ENCODE measurements at regions not wholly inside any gene's neighbourhood (a gene's known extent, or its start where the extent isn't known, plus 50 kb on each side); places are given as distances from the start of the nearest gene placed in this dataset.

GRCh38 chr11:41836431-41836830 is 377.0 kb upstream of the LRRC4C start:
- BruUV-seq (replicated peaks), result no TSS peak

DNA sequence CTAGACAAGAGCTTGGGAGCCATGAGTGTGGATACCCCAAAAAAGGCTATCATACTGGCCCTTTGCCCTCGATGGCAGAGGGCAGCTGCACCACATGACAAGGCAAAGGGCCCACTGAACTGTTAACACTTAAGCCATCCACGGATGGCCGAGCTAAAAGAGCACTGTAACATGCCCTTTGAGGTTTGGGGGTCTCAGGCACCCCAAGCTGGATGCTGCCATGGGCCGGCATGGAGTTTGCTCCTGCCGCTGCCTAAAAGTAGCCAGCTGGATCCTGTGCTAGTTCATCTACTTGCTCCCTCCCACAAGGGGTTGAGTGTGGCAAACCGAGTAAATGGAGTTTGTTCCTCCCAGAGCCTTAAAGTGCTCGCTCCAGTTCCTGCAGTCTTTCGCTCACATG is 383.2 kb upstream of the LRRC4C start:
- H3K27ac ChIP-seq (ENCODE audit: low read length), result no peak overlapping the region
- H3K9me3 ChIP-seq (ENCODE audit: control insufficient read depth, insufficient read depth, low read depth, low read length), result no peaks in the 10 kb centered on the region
- no peak overlapping the region for H3K4me3 ChIP-seq (ENCODE audit: low read depth in 2 of 2, low read length in 2 of 2)
- DNase-seq (ENCODE audit: low read depth, low spot score), result no peak
- no peak for ATAC-seq
- TF ChIP-seq TCF7L2 (IDR thresholded peaks at IDR 0.05; ENCODE audit: low read depth, low read length) (no peak), POLR2AphosphoS5 (IDR thresholded peaks at IDR 0.05; ENCODE audit: low read depth, low read length) (no peak), SIN3A (IDR thresholded peaks at IDR 0.05; ENCODE audit: borderline replicate concordance, insufficient read depth, low read depth, low read length) (no peak)
- TF ChIP-seq, protein P1, sequence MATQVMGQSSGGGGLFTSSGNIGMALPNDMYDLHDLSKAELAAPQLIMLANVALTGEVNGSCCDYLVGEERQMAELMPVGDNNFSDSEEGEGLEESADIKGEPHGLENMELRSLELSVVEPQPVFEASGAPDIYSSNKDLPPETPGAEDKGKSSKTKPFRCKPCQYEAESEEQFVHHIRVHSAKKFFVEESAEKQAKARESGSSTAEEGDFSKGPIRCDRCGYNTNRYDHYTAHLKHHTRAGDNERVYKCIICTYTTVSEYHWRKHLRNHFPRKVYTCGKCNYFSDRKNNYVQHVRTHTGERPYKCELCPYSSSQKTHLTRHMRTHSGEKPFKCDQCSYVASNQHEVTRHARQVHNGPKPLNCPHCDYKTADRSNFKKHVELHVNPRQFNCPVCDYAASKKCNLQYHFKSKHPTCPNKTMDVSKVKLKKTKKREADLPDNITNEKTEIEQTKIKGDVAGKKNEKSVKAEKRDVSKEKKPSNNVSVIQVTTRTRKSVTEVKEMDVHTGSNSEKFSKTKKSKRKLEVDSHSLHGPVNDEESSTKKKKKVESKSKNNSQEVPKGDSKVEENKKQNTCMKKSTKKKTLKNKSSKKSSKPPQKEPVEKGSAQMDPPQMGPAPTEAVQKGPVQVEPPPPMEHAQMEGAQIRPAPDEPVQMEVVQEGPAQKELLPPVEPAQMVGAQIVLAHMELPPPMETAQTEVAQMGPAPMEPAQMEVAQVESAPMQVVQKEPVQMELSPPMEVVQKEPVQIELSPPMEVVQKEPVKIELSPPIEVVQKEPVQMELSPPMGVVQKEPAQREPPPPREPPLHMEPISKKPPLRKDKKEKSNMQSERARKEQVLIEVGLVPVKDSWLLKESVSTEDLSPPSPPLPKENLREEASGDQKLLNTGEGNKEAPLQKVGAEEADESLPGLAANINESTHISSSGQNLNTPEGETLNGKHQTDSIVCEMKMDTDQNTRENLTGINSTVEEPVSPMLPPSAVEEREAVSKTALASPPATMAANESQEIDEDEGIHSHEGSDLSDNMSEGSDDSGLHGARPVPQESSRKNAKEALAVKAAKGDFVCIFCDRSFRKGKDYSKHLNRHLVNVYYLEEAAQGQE (IDR thresholded peaks at IDR 0.05; ENCODE audit: insufficient read depth in 1 of 2, low read depth in 2 of 2, low read length in 1 of 2), result no peak
- TF ChIP-seq, protein P2, sequence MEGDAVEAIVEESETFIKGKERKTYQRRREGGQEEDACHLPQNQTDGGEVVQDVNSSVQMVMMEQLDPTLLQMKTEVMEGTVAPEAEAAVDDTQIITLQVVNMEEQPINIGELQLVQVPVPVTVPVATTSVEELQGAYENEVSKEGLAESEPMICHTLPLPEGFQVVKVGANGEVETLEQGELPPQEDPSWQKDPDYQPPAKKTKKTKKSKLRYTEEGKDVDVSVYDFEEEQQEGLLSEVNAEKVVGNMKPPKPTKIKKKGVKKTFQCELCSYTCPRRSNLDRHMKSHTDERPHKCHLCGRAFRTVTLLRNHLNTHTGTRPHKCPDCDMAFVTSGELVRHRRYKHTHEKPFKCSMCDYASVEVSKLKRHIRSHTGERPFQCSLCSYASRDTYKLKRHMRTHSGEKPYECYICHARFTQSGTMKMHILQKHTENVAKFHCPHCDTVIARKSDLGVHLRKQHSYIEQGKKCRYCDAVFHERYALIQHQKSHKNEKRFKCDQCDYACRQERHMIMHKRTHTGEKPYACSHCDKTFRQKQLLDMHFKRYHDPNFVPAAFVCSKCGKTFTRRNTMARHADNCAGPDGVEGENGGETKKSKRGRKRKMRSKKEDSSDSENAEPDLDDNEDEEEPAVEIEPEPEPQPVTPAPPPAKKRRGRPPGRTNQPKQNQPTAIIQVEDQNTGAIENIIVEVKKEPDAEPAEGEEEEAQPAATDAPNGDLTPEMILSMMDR (IDR thresholded peaks at IDR 0.05), result no peak
- H3K36me3 ChIP-seq (ENCODE audit: control insufficient read depth, insufficient read depth, low read length), result no peaks in the 10 kb centered on the region
- POLR2A ChIA-PET, result no interaction called here
- no peaks in the 10 kb centered on the region for H3K27me3 ChIP-seq (ENCODE audit: control insufficient read depth, insufficient read depth, low read length)
- BruUV-seq (replicated peaks), result no TSS peak
- H3K4me1 ChIP-seq (ENCODE audit: control insufficient read depth, insufficient read depth, low read length), result no peaks in the 10 kb centered on the region
- intact Hi-C loops (cut with micrococcal nuclease; ENCODE audit: unreplicated experiment), result no loop called here
- CTCF ChIA-PET, result no interaction called here
- in situ Hi-C loops (cut with HindIII; ENCODE audit: low pct_unique_long_range_greater_than_20kb, low sequenced_read_pairs), result no loop called here

More at GRCh38 chr11:41836431-41836830, 377.0 kb upstream of the LRRC4C start:
- H3K9me3 ChIP-seq (ENCODE audit: control insufficient read depth, insufficient read depth, low read depth, low read length), result no peaks in the 10 kb centered on the region
- ChIA-PET POLR2A (no interaction called here), CTCF (no interaction called here)
- in situ Hi-C loops (cut with HindIII; ENCODE audit: low pct_unique_long_range_greater_than_20kb, low sequenced_read_pairs) (no loop called here), intact Hi-C loops (cut with micrococcal nuclease; ENCODE audit: unreplicated experiment) (no loop called here)
- H3K27me3 ChIP-seq (ENCODE audit: control insufficient read depth, insufficient read depth, low read length), result no peaks in the 10 kb centered on the region
- no peaks in the 10 kb centered on the region for H3K36me3 ChIP-seq (ENCODE audit: control insufficient read depth, insufficient read depth, low read length)
- no peaks in the 10 kb centered on the region for H3K4me1 ChIP-seq (ENCODE audit: control insufficient read depth, insufficient read depth, low read length)
- DNase-seq (ENCODE audit: low read depth, low spot score) (no peak), ATAC-seq (no peak)
- TF ChIP-seq, protein P2 (IDR thresholded peaks at IDR 0.05), result no peak
- no peak for TF ChIP-seq POLR2AphosphoS5 (IDR thresholded peaks at IDR 0.05; ENCODE audit: low read depth, low read length)
- H3K4me3 ChIP-seq (ENCODE audit: low read depth in 2 of 2, low read length in 2 of 2), result no peak overlapping the region
- H3K27ac ChIP-seq (ENCODE audit: low read length), result no peak overlapping the region

DNA sequence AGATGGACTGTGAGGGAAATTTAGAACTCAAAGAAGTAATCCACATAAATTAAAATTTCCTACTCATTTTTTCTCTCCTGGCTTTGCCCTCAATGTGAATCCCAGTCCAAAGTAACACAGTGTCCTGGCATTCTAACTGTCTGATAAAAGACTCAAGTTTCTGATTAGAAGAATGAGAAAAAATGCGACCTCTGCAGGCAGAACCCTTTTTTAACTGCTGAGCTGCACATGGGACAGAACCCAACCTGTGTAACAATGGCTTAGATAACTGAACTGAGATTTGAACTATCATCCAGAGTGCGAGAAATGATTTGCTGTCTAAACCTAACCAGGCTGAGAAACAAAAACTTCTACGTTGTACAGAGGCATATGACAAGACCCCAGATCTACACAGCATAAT is 385.6 kb upstream of the LRRC4C start:
- no peaks in the 10 kb centered on the region for H3K9me3 ChIP-seq (ENCODE audit: control insufficient read depth, insufficient read depth, low read depth, low read length)
- ATAC-seq (no peak), DNase-seq (ENCODE audit: low read depth, low spot score) (no peak)
- H3K27me3 ChIP-seq (ENCODE audit: control insufficient read depth, insufficient read depth, low read length), result no peaks in the 10 kb centered on the region
- intact Hi-C loops (cut with micrococcal nuclease; ENCODE audit: unreplicated experiment) (no loop called here), in situ Hi-C loops (cut with HindIII; ENCODE audit: low pct_unique_long_range_greater_than_20kb, low sequenced_read_pairs) (no loop called here)
- H3K36me3 ChIP-seq (ENCODE audit: control insufficient read depth, insufficient read depth, low read length), result no peaks in the 10 kb centered on the region
- TF ChIP-seq POLR2AphosphoS5 (IDR thresholded peaks at IDR 0.05; ENCODE audit: low read depth, low read length) (no peak), TCF7L2 (IDR thresholded peaks at IDR 0.05; ENCODE audit: low read depth, low read length) (no peak), SIN3A (IDR thresholded peaks at IDR 0.05; ENCODE audit: borderline replicate concordance, insufficient read depth, low read depth, low read length) (no peak)
- TF ChIP-seq, protein P1 (IDR thresholded peaks at IDR 0.05; ENCODE audit: insufficient read depth in 1 of 2, low read depth in 2 of 2, low read length in 1 of 2), result no peak
- TF ChIP-seq, protein P2 (IDR thresholded peaks at IDR 0.05), result no peak
- no TSS peak for BruUV-seq (replicated peaks)
- no peak overlapping the region for H3K27ac ChIP-seq (ENCODE audit: low read length)
- no peak overlapping the region for H3K4me3 ChIP-seq (ENCODE audit: low read depth in 2 of 2, low read length in 2 of 2)
- CTCF ChIA-PET, result no interaction called here
- H3K4me1 ChIP-seq (ENCODE audit: control insufficient read depth, insufficient read depth, low read length), result no peaks in the 10 kb centered on the region
- POLR2A ChIA-PET, result no interaction called here

Data from Panc1 (cell line).